ENCODE measurements at regions not wholly inside any gene's neighbourhood (a gene's known extent, or its start where the extent isn't known, plus 50 kb on each side); places are given as distances from the start of the nearest gene placed in this dataset.
"Not testable (repeated sequence)": the region's sequence is repeated elsewhere in the genome, so short reads cannot be mapped to it uniquely, and the experiment has no call there.

GRCh38 chr1:143652187-143652586, 319.6 kb downstream of the FAM72C start:
- FAIRE-seq (no peak), DNase-seq (ENCODE audit: low read depth in 1 of 2, low spot score in 1 of 2) (no peak), ATAC-seq (no peak)
- TF ChIP-seq FOSB (CRISPR knock-in tag; IDR thresholded peaks at IDR 0.05) (no peak), TP53 (CRISPR knock-in tag; IDR thresholded peaks at IDR 0.05) (no peak), ZNF302 (CRISPR knock-in tag; IDR thresholded peaks at IDR 0.05) (no peak), USF2 (IDR thresholded peaks at IDR 0.05) (no peak), SMC3 (IDR thresholded peaks at IDR 0.05) (no peak), HES2 (IDR thresholded peaks at IDR 0.05) (no peak), CHD4 (IDR thresholded peaks at IDR 0.05; ENCODE audit: borderline replicate concordance) (no peak)
- ChIA-PET CTCF (no interaction called here), POLR2A (no interaction called here)
- H3K9me3 ChIP-seq: no peaks in the 10 kb centered on the region
- no peaks in the 10 kb centered on the region for H3K4me1 ChIP-seq
- H3K27ac ChIP-seq: no peak overlapping the region
- H3K4me3 ChIP-seq: no peak overlapping the region
- WGBS (ENCODE audit: missing lambda C conversion rate): 30% methylated on average over 22 of the region's 22 CpGs
- H3K4me2 ChIP-seq: no peak overlapping the region

DNA sequence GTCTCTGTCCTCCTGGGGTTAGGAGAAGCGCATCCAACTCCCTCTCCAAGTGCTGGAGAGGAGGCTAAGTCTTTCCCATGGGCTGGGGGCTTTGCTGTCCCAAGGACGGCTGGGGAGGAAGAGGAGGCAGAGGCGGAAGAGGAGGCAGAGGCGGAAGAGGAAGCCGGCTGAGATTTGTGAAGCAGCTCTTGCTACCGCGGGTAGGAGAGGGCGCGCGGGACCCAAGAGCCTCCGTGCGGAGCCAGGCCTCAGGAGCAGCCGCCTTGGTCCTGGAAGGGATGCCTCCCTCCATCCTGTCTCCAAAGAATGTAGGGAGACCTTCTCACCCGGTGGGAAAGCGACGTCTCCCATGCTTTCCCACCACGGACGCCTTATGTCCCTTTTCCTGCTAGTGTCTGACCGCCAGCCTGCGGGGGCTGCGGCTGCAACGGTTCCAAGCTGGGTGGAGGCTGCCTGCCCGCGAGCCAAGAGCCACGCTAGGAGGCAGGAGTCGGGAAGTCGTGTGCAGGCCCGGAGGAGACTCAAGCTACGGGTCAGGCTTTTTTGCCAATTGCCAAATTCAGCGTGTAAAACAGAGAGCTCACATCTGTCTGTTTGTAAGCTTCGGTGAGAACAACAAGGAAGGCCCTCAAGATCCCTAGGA, 320.3 kb downstream of the FAM72C start:
- FAIRE-seq: no peak

GRCh38 chr1:143644035-143644434, 327.8 kb downstream of the FAM72C start:
- H3K4me1 ChIP-seq; H3K9me3 ChIP-seq; DNase-seq (ENCODE audit: low read depth in 1 of 2, low spot score in 1 of 2); H3K4me2 ChIP-seq; CTCF ChIA-PET; POLR2A ChIA-PET; ATAC-seq; FAIRE-seq; H3K4me3 ChIP-seq; H3K27ac ChIP-seq: not testable (repeated sequence)
- 62% methylated on average over 1 of the region's 1 CpG for WGBS (ENCODE audit: missing lambda C conversion rate)

More for the DNA sequence above, 320.3 kb downstream of the FAM72C start:
- ChIA-PET CTCF (no interaction called here), POLR2A (no interaction called here)
- no peak overlapping the region for H3K27ac ChIP-seq
- no peak overlapping the region for H3K4me3 ChIP-seq
- WGBS (ENCODE audit: missing lambda C conversion rate): 28% methylated on average over 25 of the region's 31 CpGs
- TF ChIP-seq HES2 (IDR thresholded peaks at IDR 0.05) (no peak), ZFP36 (IDR thresholded peaks at IDR 0.05; ENCODE audit: borderline replicate concordance, partially characterized antibody) (no peak), ZSCAN20 (CRISPR knock-in tag; IDR thresholded peaks at IDR 0.05) (no peak), HEYL (CRISPR knock-in tag; IDR thresholded peaks at IDR 0.05) (no peak), ZNF302 (CRISPR knock-in tag; IDR thresholded peaks at IDR 0.05) (no peak), POLR2A (IDR thresholded peaks at IDR 0.05; ENCODE audit: low read length) (no peak), RNF2 (IDR thresholded peaks at IDR 0.05; ENCODE audit: borderline replicate concordance, low read depth) (no peak), BHLHE40 (IDR thresholded peaks at IDR 0.05; ENCODE audit: low read depth, low read length) (no peak), CHD4 (IDR thresholded peaks at IDR 0.05; ENCODE audit: borderline replicate concordance) (no peak), CBX8 (IDR thresholded peaks at IDR 0.05) (no peak), ELK1 (IDR thresholded peaks at IDR 0.05; ENCODE audit: low read depth, low read length) (no peak), HOXB5 (CRISPR knock-in tag; IDR thresholded peaks at IDR 0.05) (no peak), HOXB13 (CRISPR knock-in tag; IDR thresholded peaks at IDR 0.05; ENCODE audit: low read depth) (no peak), JUNB (IDR thresholded peaks at IDR 0.05) (no peak)
- TF ChIP-seq, protein P1, sequence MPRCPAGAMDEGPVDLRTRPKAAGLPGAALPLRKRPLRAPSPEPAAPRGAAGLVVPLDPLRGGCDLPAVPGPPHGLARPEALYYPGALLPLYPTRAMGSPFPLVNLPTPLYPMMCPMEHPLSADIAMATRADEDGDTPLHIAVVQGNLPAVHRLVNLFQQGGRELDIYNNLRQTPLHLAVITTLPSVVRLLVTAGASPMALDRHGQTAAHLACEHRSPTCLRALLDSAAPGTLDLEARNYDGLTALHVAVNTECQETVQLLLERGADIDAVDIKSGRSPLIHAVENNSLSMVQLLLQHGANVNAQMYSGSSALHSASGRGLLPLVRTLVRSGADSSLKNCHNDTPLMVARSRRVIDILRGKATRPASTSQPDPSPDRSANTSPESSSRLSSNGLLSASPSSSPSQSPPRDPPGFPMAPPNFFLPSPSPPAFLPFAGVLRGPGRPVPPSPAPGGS (IDR thresholded peaks at IDR 0.05): no peak
- TF ChIP-seq, protein P2, sequence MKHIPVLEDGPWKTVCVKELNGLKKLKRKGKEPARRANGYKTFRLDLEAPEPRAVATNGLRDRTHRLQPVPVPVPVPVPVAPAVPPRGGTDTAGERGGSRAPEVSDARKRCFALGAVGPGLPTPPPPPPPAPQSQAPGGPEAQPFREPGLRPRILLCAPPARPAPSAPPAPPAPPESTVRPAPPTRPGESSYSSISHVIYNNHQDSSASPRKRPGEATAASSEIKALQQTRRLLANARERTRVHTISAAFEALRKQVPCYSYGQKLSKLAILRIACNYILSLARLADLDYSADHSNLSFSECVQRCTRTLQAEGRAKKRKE (CRISPR knock-in tag; IDR thresholded peaks at IDR 0.05; ENCODE audit: low read depth): no peak
- TF ChIP-seq, protein P3, sequence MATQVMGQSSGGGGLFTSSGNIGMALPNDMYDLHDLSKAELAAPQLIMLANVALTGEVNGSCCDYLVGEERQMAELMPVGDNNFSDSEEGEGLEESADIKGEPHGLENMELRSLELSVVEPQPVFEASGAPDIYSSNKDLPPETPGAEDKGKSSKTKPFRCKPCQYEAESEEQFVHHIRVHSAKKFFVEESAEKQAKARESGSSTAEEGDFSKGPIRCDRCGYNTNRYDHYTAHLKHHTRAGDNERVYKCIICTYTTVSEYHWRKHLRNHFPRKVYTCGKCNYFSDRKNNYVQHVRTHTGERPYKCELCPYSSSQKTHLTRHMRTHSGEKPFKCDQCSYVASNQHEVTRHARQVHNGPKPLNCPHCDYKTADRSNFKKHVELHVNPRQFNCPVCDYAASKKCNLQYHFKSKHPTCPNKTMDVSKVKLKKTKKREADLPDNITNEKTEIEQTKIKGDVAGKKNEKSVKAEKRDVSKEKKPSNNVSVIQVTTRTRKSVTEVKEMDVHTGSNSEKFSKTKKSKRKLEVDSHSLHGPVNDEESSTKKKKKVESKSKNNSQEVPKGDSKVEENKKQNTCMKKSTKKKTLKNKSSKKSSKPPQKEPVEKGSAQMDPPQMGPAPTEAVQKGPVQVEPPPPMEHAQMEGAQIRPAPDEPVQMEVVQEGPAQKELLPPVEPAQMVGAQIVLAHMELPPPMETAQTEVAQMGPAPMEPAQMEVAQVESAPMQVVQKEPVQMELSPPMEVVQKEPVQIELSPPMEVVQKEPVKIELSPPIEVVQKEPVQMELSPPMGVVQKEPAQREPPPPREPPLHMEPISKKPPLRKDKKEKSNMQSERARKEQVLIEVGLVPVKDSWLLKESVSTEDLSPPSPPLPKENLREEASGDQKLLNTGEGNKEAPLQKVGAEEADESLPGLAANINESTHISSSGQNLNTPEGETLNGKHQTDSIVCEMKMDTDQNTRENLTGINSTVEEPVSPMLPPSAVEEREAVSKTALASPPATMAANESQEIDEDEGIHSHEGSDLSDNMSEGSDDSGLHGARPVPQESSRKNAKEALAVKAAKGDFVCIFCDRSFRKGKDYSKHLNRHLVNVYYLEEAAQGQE (IDR thresholded peaks at IDR 0.05): no peak
- no peak overlapping the region for H3K4me2 ChIP-seq
- ATAC-seq (no peak), DNase-seq (ENCODE audit: low read depth in 1 of 2, low spot score in 1 of 2) (no peak)
- no peaks in the 10 kb centered on the region for H3K9me3 ChIP-seq
- no peaks in the 10 kb centered on the region for H3K4me1 ChIP-seq

Data from A549 (cell line).